Lower leg skin (tissue), 3 donors: ENCODE measurements at regions not wholly inside any gene's neighbourhood (a gene's known extent, or its start where the extent isn't known, plus 50 kb on each side); places are given as distances from the start of the nearest gene placed in this dataset.
"Not testable (repeated sequence)": the region's sequence is repeated elsewhere in the genome, so short reads cannot be mapped to it uniquely, and the experiment has no call there.

Source experiments
- POLR2A ChIP-seq, 2 donors: fragments of 450-650 bp; IDR thresholded peaks; one replicate each; pipeline ENCODE4 v1.6.1; 2016 to 2017; ENCODE audit warnings: antibody characterized with exemption in 2 of 2, mild to moderate bottlenecking in 1 of 2, moderate library complexity in 1 of 2
- TF ChIP-seq, protein P1 (sequence below), 3 donors: fragments of 450-650 bp; IDR thresholded peaks; one replicate each; pipeline ENCODE4 v1.5.1; 2016; ENCODE audit warnings: antibody characterized with exemption in 3 of 3, mild to moderate bottlenecking in 3 of 3, moderate library complexity in 2 of 3

DNA sequence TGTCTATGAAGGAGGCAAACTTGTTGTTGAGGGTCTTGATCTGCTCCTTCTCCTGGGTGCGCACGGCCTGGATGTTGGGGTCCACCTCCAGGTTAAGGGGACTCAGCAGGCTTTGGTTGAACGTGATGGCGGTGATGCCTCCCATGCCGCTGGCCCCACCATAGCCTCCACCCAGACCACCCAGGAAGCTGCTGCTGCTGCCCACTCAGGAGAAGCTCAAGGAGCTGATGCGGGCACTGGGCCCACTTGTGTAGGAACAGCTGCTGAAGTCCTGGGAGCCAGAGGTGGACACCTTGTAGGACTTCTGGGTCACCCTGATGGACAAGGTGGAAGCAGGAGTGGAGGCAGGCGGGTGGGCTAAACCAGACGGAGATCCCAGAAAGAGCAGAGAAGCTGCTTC is 380.3 kb upstream of the RGMB start:
- TF ChIP-seq, protein P1, sequence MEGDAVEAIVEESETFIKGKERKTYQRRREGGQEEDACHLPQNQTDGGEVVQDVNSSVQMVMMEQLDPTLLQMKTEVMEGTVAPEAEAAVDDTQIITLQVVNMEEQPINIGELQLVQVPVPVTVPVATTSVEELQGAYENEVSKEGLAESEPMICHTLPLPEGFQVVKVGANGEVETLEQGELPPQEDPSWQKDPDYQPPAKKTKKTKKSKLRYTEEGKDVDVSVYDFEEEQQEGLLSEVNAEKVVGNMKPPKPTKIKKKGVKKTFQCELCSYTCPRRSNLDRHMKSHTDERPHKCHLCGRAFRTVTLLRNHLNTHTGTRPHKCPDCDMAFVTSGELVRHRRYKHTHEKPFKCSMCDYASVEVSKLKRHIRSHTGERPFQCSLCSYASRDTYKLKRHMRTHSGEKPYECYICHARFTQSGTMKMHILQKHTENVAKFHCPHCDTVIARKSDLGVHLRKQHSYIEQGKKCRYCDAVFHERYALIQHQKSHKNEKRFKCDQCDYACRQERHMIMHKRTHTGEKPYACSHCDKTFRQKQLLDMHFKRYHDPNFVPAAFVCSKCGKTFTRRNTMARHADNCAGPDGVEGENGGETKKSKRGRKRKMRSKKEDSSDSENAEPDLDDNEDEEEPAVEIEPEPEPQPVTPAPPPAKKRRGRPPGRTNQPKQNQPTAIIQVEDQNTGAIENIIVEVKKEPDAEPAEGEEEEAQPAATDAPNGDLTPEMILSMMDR (IDR thresholded peaks at IDR 0.05): not testable (repeated sequence)
- not testable (repeated sequence) for TF ChIP-seq POLR2A (IDR thresholded peaks at IDR 0.05)
